Stomach smooth muscle (tissue), 2 donors: ENCODE measurements at regions not wholly inside any gene's neighbourhood (a gene's known extent, or its start where the extent isn't known, plus 50 kb on each side); places are given as distances from the start of the nearest gene placed in this dataset.

Experiments used
- H3K27ac ChIP-seq: one replicate; pipeline ENCODE4 v1.7.0; 2013; ENCODE audit warnings: mild to moderate bottlenecking, low read length, inconsistent platforms
- H3K27me3 ChIP-seq, 2 donors: one replicate each; pipeline ENCODE4 v1.7.0; 2013; ENCODE audit warnings: low read length in 2 of 2; ENCODE audit not compliant: insufficient read depth in 2 of 2, control insufficient read depth in 1 of 2
- H3K36me3 ChIP-seq, 2 donors: one replicate each; pipeline ENCODE4 v1.7.0; 2013; ENCODE audit warnings: low read length in 2 of 2; ENCODE audit not compliant: control insufficient read depth in 2 of 2, insufficient read depth in 2 of 2
- H3K4me1 ChIP-seq: one replicate; pipeline ENCODE4 v1.7.0; 2013; ENCODE audit warnings: low read length; ENCODE audit not compliant: control insufficient read depth, insufficient read depth
- H3K4me3 ChIP-seq, 2 donors: one replicate each; pipeline ENCODE4 v1.7.0; 2013; ENCODE audit warnings: low read length in 2 of 2
- H3K9ac ChIP-seq, 2 donors: one replicate each; pipeline ENCODE4 v1.7.0; 2013; ENCODE audit warnings: low read length in 2 of 2, mild to moderate bottlenecking in 1 of 2
- H3K9me3 ChIP-seq, 2 donors: one replicate each; pipeline ENCODE4 v1.7.0; 2013; ENCODE audit warnings: low read length in 2 of 2; ENCODE audit not compliant: control insufficient read depth in 2 of 2
- donor health status: healthy.
- donor health status: Pancreatic carcinoma.

GRCh38 chr4:63393544-63393943 lies 1015.7 kb downstream of the TECRL start:
- Histone ChIP-seq H3K27me3 (no peaks in the 10 kb centered on the region), H3K27ac (no peak overlapping the region), H3K36me3 (no peaks in the 10 kb centered on the region), H3K4me1 (no peaks in the 10 kb centered on the region), H3K9ac (no peak overlapping the region), H3K4me3 (no peak overlapping the region), H3K9me3 (peaks cover 0 to 2% of the 10 kb centered on the region in 2 donors)

DNA sequence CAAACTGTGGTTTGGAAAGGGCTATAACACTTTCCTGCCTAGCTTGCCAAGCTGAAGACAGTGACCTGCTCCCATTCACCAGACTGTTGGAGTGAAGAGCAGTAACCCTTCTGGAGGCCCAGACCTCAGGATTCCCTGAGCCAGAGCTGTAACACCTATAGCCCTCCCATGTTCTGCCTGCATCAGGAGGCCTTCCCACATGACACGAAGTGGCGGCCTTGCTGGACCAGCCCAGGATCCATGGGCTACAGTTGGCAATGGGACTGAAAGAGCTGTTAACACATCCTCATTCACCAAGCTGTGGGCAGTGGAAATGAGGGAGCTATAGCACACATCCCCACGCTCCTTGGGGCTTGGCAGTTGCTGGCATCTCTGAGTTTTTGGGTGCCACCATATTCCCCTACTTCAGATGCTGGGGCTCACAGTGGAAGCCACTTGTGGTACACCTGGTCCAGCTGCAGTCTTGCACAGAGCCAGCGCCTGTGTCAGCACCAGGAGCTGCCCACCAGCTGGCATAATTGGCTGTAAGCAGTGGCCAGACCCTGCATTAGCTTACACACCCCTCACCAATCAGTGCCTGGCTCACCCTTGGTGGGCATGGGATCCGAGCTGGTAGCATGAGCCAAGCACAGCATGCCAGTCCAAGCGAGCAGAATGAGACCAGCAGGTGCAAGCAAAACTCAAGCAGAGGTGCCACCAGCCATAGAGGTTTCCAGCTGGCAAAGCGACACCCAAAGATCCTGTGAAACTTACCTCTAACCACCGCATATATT lies 1029.3 kb downstream of the TECRL start:
- H3K4me3 ChIP-seq: no peak overlapping the region
- no peak overlapping the region for H3K27ac ChIP-seq
- H3K27me3 ChIP-seq: no peaks in the 10 kb centered on the region
- H3K9ac ChIP-seq: no peak overlapping the region
- no peaks in the 10 kb centered on the region for H3K36me3 ChIP-seq
- H3K9me3 ChIP-seq: no peaks in the 10 kb centered on the region
- H3K4me1 ChIP-seq: no peaks in the 10 kb centered on the region

DNA sequence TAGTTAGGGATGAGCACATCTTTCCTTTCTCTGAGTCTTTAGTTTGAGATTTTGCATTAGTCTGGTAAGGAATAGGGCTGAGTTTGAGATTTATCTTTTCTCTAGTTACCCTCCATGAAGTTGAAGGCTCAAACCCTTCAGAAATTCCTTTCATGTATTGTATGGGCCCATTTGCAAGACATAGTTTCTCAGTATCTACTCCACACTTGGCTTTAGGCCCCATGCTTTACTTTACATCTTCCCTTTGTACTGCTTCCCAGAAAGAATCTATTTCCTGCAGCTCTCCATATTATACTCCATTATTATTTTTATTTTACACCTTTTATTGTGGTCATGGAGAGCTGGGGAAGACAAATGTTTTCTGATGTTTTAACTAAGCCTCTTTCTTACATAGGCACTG lies 1038.2 kb downstream of the TECRL start:
- no peaks in the 10 kb centered on the region for H3K36me3 ChIP-seq
- H3K27ac ChIP-seq: no peak overlapping the region
- no peaks in the 10 kb centered on the region for H3K27me3 ChIP-seq
- H3K4me3 ChIP-seq: no peak overlapping the region
- H3K9me3 ChIP-seq: no peaks in the 10 kb centered on the region
- no peaks in the 10 kb centered on the region for H3K4me1 ChIP-seq
- no peak overlapping the region for H3K9ac ChIP-seq

DNA sequence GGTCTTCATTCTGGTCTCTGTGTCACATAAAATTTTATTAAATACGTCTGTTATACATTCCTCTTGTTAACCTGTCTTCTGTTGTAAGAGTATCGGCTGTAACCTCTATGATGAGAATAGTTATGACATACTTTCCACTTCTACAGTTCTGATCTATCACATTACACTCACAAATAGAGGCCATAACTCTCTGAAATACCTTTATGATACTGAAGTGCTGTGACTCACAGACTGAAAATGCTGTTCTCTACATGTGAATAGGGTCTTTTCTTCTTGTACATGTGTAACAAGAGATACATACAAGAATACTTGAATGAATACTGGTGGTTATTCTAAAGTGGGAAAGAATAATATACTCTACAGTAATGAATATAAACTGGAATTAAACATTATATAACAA lies 1047.6 kb downstream of the TECRL start:
- Histone ChIP-seq H3K27ac (no peak overlapping the region), H3K9me3 (no peaks in the 10 kb centered on the region), H3K4me1 (no peaks in the 10 kb centered on the region), H3K27me3 (no peaks in the 10 kb centered on the region), H3K36me3 (no peaks in the 10 kb centered on the region), H3K9ac (no peak overlapping the region), H3K4me3 (no peak overlapping the region)

DNA sequence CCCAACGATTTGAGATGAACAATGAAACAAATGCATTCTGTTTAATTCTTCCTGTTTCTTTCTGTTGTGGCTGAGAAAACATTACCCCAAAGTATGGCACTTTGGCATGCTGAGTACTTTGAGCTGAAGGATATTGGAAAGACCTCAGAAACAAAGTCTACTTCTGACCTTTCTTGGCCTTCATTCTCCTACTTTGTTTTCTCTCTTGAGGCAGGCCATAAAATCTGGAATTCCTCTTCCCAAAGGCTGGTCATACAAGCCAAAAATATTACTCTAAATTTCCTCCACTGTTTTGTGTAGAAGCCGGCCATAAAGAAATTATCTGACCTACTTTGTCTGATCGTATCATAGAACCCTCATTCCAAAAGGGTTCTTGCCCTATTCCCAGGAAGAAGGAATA lies 1048.2 kb downstream of the TECRL start:
- H3K4me1 ChIP-seq: no peaks in the 10 kb centered on the region
- no peak overlapping the region for H3K9ac ChIP-seq
- H3K27ac ChIP-seq: no peak overlapping the region
- no peaks in the 10 kb centered on the region for H3K9me3 ChIP-seq
- H3K27me3 ChIP-seq: no peaks in the 10 kb centered on the region
- no peak overlapping the region for H3K4me3 ChIP-seq
- no peaks in the 10 kb centered on the region for H3K36me3 ChIP-seq

DNA sequence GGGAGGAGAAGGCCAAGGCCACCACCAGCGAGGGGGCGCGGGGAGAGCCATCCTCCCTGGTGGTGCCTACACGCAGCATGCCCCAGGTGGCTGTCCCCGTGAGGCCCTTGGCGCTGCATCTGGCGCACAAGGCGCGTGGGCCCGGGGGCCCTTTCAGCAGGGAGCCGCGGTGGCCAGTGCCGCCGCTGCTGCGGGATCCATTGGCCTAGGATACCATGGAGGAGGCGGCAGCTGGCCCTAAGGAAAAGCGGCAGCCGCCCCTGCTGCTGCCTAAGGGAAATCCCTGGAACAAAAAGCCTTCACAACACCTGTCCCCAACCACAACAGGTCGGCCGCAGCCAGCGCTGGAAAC lies 1059.6 kb downstream of the TECRL start:
- H3K27me3 ChIP-seq: no peaks in the 10 kb centered on the region
- no peak overlapping the region for H3K27ac ChIP-seq
- no peak overlapping the region for H3K4me3 ChIP-seq
- no peaks in the 10 kb centered on the region for H3K4me1 ChIP-seq
- no peaks in the 10 kb centered on the region for H3K9me3 ChIP-seq
- no peaks in the 10 kb centered on the region for H3K36me3 ChIP-seq
- H3K9ac ChIP-seq: no peak overlapping the region

GRCh38 chr4:63348735-63349673 lies 1060.2 kb downstream of the TECRL start:
- Histone ChIP-seq H3K27ac (no peak overlapping the region), H3K4me1 (no peaks in the 10 kb centered on the region), H3K36me3 (no peaks in the 10 kb centered on the region), H3K27me3 (no peaks in the 10 kb centered on the region), H3K9ac (no peak overlapping the region), H3K4me3 (no peak overlapping the region), H3K9me3 (no peaks in the 10 kb centered on the region)

GRCh38 chr4:63325140-63325539 lies 1084.1 kb downstream of the TECRL start:
- Histone ChIP-seq H3K4me3 (no peak overlapping the region), H3K9ac (no peak overlapping the region), H3K36me3 (no peaks in the 10 kb centered on the region), H3K9me3 (peaks cover 0 to 3% of the 10 kb centered on the region in 2 donors), H3K27ac (no peak overlapping the region), H3K4me1 (no peaks in the 10 kb centered on the region), H3K27me3 (no peaks in the 10 kb centered on the region)

DNA sequence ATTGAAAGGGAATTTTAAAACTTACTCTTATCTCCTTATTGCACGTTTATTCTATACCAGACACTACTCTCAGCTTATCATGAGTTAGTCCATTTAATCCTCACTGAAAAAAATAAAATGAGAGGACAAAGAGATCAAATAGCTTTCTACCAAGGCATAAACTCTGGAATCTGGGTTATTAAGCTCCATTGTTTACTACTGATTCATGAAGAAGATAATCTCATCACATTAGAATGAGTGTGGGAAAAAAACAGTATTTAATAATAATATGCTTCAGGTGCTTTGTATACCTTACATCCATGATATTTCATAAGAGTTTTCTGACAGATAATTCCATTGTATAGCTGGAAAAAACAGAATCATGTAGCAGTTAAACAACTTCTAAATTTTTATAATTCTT lies 1092.6 kb downstream of the TECRL start:
- Histone ChIP-seq H3K27ac (no peak overlapping the region), H3K9me3 (no peaks in the 10 kb centered on the region), H3K36me3 (no peaks in the 10 kb centered on the region), H3K9ac (no peak overlapping the region), H3K4me3 (no peak overlapping the region), H3K27me3 (no peaks in the 10 kb centered on the region), H3K4me1 (no peaks in the 10 kb centered on the region)

- Histone ChIP-seq H3K4me3 (no peak overlapping the region), H3K27ac (no peak overlapping the region), H3K9ac (no peak overlapping the region), H3K36me3 (no peaks in the 10 kb centered on the region), H3K4me1 (no peaks in the 10 kb centered on the region), H3K27me3 (no peaks in the 10 kb centered on the region), H3K9me3 (no peaks in the 10 kb centered on the region)
Observed at GRCh38 chr4:63315651-63316050, 1093.6 kb downstream of the TECRL start.

DNA sequence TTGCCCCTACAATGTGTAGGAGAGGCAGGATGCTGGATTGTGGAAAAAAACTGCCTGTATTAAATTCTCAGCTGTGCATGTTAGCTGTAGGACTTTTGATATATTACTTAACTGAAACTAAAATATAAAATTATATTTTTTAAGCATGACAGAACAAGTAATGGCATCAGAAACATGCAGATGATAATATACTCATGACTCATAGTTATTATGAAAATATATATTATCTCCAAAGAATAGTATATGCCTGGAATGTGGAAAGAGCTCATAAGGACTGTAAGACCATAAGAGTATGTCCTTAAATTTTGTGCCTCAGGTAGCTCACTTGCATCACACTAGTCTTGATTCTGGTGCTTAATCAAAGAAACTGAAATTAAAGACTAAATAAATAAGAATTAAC lies 1100.6 kb downstream of the TECRL start:
- H3K4me1 ChIP-seq: no peaks in the 10 kb centered on the region
- no peak overlapping the region for H3K9ac ChIP-seq
- H3K36me3 ChIP-seq: no peaks in the 10 kb centered on the region
- H3K9me3 ChIP-seq: no peaks in the 10 kb centered on the region
- H3K4me3 ChIP-seq: no peak overlapping the region
- H3K27ac ChIP-seq: no peak overlapping the region
- H3K27me3 ChIP-seq: no peaks in the 10 kb centered on the region
